GM10266 (cell line): ENCODE measurements at regions not wholly inside any gene's neighbourhood (a gene's known extent, or its start where the extent isn't known, plus 50 kb on each side); places are given as distances from the start of the nearest gene placed in this dataset.

ENCODE experiments used
- DNase-seq: peaks from one replicate; pipeline ENCODE4 v3.0.0; 2012; ENCODE audit errors: extremely low spot score
- CTCF ChIP-seq: IDR thresholded peaks from 2 replicates; pipeline ENCODE4 v1.5.1; 2012; ENCODE audit warnings: mild to moderate bottlenecking, low read depth; ENCODE audit not compliant: control insufficient read depth, insufficient read depth; ENCODE audit errors: missing control alignments

- no peak for DNase-seq
- TF ChIP-seq CTCF = no peak
Observed at GRCh38 chr18:22048932-22049615, 120.3 kb upstream of the GATA6 start.

GRCh38 chr18:22052405-22053105 lies 116.8 kb upstream of the GATA6 start:
- no peak for TF ChIP-seq CTCF
- no peak for DNase-seq

GRCh38 chr18:22055466-22056238 lies 113.7 kb upstream of the GATA6 start:
- TF ChIP-seq CTCF = no peak
- no peak for DNase-seq

GRCh38 chr18:22056950-22057349 lies 112.4 kb upstream of the GATA6 start:
- no peak for DNase-seq
- no peak for TF ChIP-seq CTCF

- no peak for TF ChIP-seq CTCF
- no peak for DNase-seq
Observed at GRCh38 chr18:22057908-22058527, 111.4 kb upstream of the GATA6 start.

GRCh38 chr18:22060361-22060760 lies 109.0 kb upstream of the GATA6 start:
- DNase-seq = no peak
- no peak for TF ChIP-seq CTCF

- TF ChIP-seq CTCF = no peak
- DNase-seq = no peak
Observed at GRCh38 chr18:22063102-22063501, 106.3 kb upstream of the GATA6 start.
